ENCODE measurements at regions not wholly inside any gene's neighbourhood (a gene's known extent, or its start where the extent isn't known, plus 50 kb on each side); places are given as distances from the start of the nearest gene placed in this dataset.

GRCh38 chr3:68306571-68306970 is 625.8 kb downstream of the TAFA4 start:
- Histone ChIP-seq H3K9me3 (ENCODE audit: low read depth, low read length, poor library complexity, severe bottlenecking) (no peaks in the 10 kb centered on the region), H3K4me3 (ENCODE audit: low read depth, low read length, poor library complexity, severe bottlenecking) (no peak overlapping the region), H3K36me3 (ENCODE audit: insufficient read depth, low read length, poor library complexity, severe bottlenecking) (no peaks in the 10 kb centered on the region), H3K4me1 (ENCODE audit: insufficient read depth, low read length, poor library complexity, severe bottlenecking) (no peaks in the 10 kb centered on the region), H3K27me3 (replicated peaks; ENCODE audit: insufficient read depth, low read depth, low read length, poor library complexity) (no peaks in the 10 kb centered on the region), H3K27ac (ENCODE audit: low read depth, low read length, poor library complexity, severe bottlenecking) (no peak overlapping the region)
- POLR2A ChIA-PET (ENCODE audit: low non-redundant PET) = no interaction called here
- peak; percentile 3 for DNase-seq (ENCODE audit: low spot score)
- TF ChIP-seq, protein P1, sequence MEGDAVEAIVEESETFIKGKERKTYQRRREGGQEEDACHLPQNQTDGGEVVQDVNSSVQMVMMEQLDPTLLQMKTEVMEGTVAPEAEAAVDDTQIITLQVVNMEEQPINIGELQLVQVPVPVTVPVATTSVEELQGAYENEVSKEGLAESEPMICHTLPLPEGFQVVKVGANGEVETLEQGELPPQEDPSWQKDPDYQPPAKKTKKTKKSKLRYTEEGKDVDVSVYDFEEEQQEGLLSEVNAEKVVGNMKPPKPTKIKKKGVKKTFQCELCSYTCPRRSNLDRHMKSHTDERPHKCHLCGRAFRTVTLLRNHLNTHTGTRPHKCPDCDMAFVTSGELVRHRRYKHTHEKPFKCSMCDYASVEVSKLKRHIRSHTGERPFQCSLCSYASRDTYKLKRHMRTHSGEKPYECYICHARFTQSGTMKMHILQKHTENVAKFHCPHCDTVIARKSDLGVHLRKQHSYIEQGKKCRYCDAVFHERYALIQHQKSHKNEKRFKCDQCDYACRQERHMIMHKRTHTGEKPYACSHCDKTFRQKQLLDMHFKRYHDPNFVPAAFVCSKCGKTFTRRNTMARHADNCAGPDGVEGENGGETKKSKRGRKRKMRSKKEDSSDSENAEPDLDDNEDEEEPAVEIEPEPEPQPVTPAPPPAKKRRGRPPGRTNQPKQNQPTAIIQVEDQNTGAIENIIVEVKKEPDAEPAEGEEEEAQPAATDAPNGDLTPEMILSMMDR (conservative IDR thresholded peaks at IDR 0.05; ENCODE audit: low read depth, low read length) = no peak
- no peak for TF ChIP-seq EZH2 (IDR thresholded peaks at IDR 0.05; ENCODE audit: borderline replicate concordance, low read depth, low read length, poor library complexity, severe bottlenecking)
- intact Hi-C loops (cut with micrococcal nuclease; ENCODE audit: unreplicated experiment) = no loop called here
- no TSS peak for BruUV-seq (replicated peaks)
- CTCF ChIA-PET = no interaction called here

GRCh38 chr3:68295457-68295856 is 636.9 kb downstream of the TAFA4 start:
- CTCF ChIA-PET = no interaction called here
- Histone ChIP-seq H3K4me1 (ENCODE audit: insufficient read depth, low read length, poor library complexity, severe bottlenecking) (no peaks in the 10 kb centered on the region), H3K27me3 (replicated peaks; ENCODE audit: insufficient read depth, low read depth, low read length, poor library complexity) (no peaks in the 10 kb centered on the region), H3K36me3 (ENCODE audit: insufficient read depth, low read length, poor library complexity, severe bottlenecking) (no peaks in the 10 kb centered on the region), H3K4me3 (ENCODE audit: low read depth, low read length, poor library complexity, severe bottlenecking) (no peak overlapping the region), H3K9me3 (ENCODE audit: low read depth, low read length, poor library complexity, severe bottlenecking) (no peaks in the 10 kb centered on the region), H3K27ac (ENCODE audit: low read depth, low read length, poor library complexity, severe bottlenecking) (no peak overlapping the region)
- intact Hi-C loops (cut with micrococcal nuclease; ENCODE audit: unreplicated experiment) = no loop called here
- no TSS peak for BruUV-seq (replicated peaks)
- TF ChIP-seq, protein P1 (conservative IDR thresholded peaks at IDR 0.05; ENCODE audit: low read depth, low read length) = no peak
- no peak for DNase-seq (ENCODE audit: low spot score)
- POLR2A ChIA-PET (ENCODE audit: low non-redundant PET) = no interaction called here

DNA sequence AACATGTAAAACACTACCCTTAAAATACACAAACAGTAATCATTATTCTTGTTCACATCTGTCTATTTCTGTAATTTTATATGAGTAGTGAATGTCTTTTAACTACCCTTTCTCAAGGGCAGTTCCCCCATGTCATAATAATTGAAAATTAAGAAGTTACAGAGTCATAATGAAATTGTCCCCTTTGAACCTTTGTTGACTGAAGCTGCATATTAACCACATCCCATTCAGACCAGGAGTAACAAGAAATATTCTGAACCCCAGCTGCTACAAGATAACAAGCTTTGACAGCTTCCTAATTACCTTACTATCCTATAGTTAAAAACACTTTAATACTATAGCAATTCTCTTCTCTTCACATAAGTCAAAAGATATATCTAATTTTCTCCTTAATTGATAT is 635.9 kb upstream of the SUCLG2 start:
- POLR2A ChIA-PET (ENCODE audit: low non-redundant PET) = no interaction called here
- TF ChIP-seq, protein P1 (conservative IDR thresholded peaks at IDR 0.05; ENCODE audit: low read depth, low read length) = no peak
- no peak for TF ChIP-seq EZH2 (IDR thresholded peaks at IDR 0.05; ENCODE audit: borderline replicate concordance, low read depth, low read length, poor library complexity, severe bottlenecking)
- no TSS peak for BruUV-seq (replicated peaks)
- no peaks in the 10 kb centered on the region for H3K36me3 ChIP-seq (ENCODE audit: insufficient read depth, low read length, poor library complexity, severe bottlenecking)
- no peak for DNase-seq (ENCODE audit: low spot score)
- no peaks in the 10 kb centered on the region for H3K4me1 ChIP-seq (ENCODE audit: insufficient read depth, low read length, poor library complexity, severe bottlenecking)
- intact Hi-C loops (cut with micrococcal nuclease; ENCODE audit: unreplicated experiment) = no loop called here
- CTCF ChIA-PET = no interaction called here
- H3K4me3 ChIP-seq (ENCODE audit: low read depth, low read length, poor library complexity, severe bottlenecking) = no peak overlapping the region
- no peak overlapping the region for H3K27ac ChIP-seq (ENCODE audit: low read depth, low read length, poor library complexity, severe bottlenecking)
- no peaks in the 10 kb centered on the region for H3K27me3 ChIP-seq (replicated peaks; ENCODE audit: insufficient read depth, low read depth, low read length, poor library complexity)
- H3K9me3 ChIP-seq (ENCODE audit: low read depth, low read length, poor library complexity, severe bottlenecking) = no peaks in the 10 kb centered on the region
